ENCODE measurements at regions not wholly inside any gene's neighbourhood (a gene's known extent, or its start where the extent isn't known, plus 50 kb on each side); places are given as distances from the start of the nearest gene placed in this dataset.
"Not testable (repeated sequence)": the region's sequence is repeated elsewhere in the genome, so short reads cannot be mapped to it uniquely, and the experiment has no call there.

- Histone ChIP-seq H3K4me1 (ENCODE audit: low read depth) (no peaks in the 10 kb centered on the region), H3K36me3 (ENCODE audit: low read depth) (no peaks in the 10 kb centered on the region), H3K4me3 (no peak overlapping the region), H3K9me3 (no peaks in the 10 kb centered on the region)
- intact Hi-C loops (cut with DNase I, micrococcal nuclease) = no loop called here
- TF ChIP-seq CTCF (IDR thresholded peaks at IDR 0.05) = no peak
- ATAC-seq = no peak
- no peak for DNase-seq
Observed at GRCh38 chr21:28167366-28167765, 825.3 kb downstream of the LTN1 start.

GRCh38 chr21:28164519-28164918 is 828.2 kb downstream of the LTN1 start:
- intact Hi-C loops (cut with DNase I, micrococcal nuclease); H3K9me3 ChIP-seq; H3K36me3 ChIP-seq (ENCODE audit: low read depth); ATAC-seq; H3K4me1 ChIP-seq (ENCODE audit: low read depth); DNase-seq; H3K4me3 ChIP-seq: not testable (repeated sequence)

- H3K9me3 ChIP-seq; DNase-seq; intact Hi-C loops (cut with DNase I, micrococcal nuclease); H3K36me3 ChIP-seq (ENCODE audit: low read depth); H3K4me1 ChIP-seq (ENCODE audit: low read depth); H3K4me3 ChIP-seq; ATAC-seq: not testable (repeated sequence)
Observed at GRCh38 chr21:28162052-28162451, 830.6 kb downstream of the LTN1 start.

- Histone ChIP-seq H3K4me1 (ENCODE audit: low read depth) (no peaks in the 10 kb centered on the region), H3K36me3 (ENCODE audit: low read depth) (no peaks in the 10 kb centered on the region), H3K9me3 (no peaks in the 10 kb centered on the region), H3K4me3 (no peak overlapping the region)
- no peak for TF ChIP-seq CTCF (IDR thresholded peaks at IDR 0.05)
- DNase-seq (no peak), ATAC-seq (no peak)
- intact Hi-C loops (cut with DNase I, micrococcal nuclease) = no loop called here
Observed at GRCh38 chr21:28160378-28160777, 832.3 kb downstream of the LTN1 start.

- intact Hi-C loops (cut with DNase I, micrococcal nuclease) = no loop called here
- Histone ChIP-seq H3K9me3 (no peaks in the 10 kb centered on the region), H3K36me3 (ENCODE audit: low read depth) (no peaks in the 10 kb centered on the region), H3K4me3 (no peak overlapping the region), H3K4me1 (ENCODE audit: low read depth) (no peaks in the 10 kb centered on the region)
- no peak for TF ChIP-seq CTCF (IDR thresholded peaks at IDR 0.05)
- ATAC-seq = no peak
- no peak for DNase-seq
Observed at GRCh38 chr21:28159396-28159795, 833.3 kb downstream of the LTN1 start.

GRCh38 chr21:28156590-28156989 is 836.1 kb downstream of the LTN1 start:
- Histone ChIP-seq H3K4me3 (no peak overlapping the region), H3K36me3 (ENCODE audit: low read depth) (no peaks in the 10 kb centered on the region), H3K4me1 (ENCODE audit: low read depth) (no peaks in the 10 kb centered on the region), H3K9me3 (no peaks in the 10 kb centered on the region)
- no peak for TF ChIP-seq CTCF (IDR thresholded peaks at IDR 0.05)
- intact Hi-C loops (cut with DNase I, micrococcal nuclease) = no loop called here
- ATAC-seq = no peak
- DNase-seq = no peak

GRCh38 chr21:28154121-28154520 is 838.6 kb downstream of the LTN1 start:
- Histone ChIP-seq H3K4me3 (no peak overlapping the region), H3K36me3 (ENCODE audit: low read depth) (no peaks in the 10 kb centered on the region), H3K9me3 (no peaks in the 10 kb centered on the region), H3K4me1 (ENCODE audit: low read depth) (no peaks in the 10 kb centered on the region)
- DNase-seq (no peak), ATAC-seq (no peak)
- TF ChIP-seq CTCF (IDR thresholded peaks at IDR 0.05) = no peak
- intact Hi-C loops (cut with DNase I, micrococcal nuclease) = no loop called here
